Loucy (cell line): ENCODE measurements at regions not wholly inside any gene's neighbourhood (a gene's known extent, or its start where the extent isn't known, plus 50 kb on each side); places are given as distances from the start of the nearest gene placed in this dataset.

Experiments
- CTCF ChIP-seq: fragments of 200-600 bp; sonication (generic); conservative IDR thresholded peaks from 2 replicates; pipeline ENCODE4 v1.5.1; 2014; ENCODE audit warnings: mild to moderate bottlenecking, antibody characterized with exemption, low read length
- EZH2phosphoT487 ChIP-seq: fragments of 200-600 bp; IDR thresholded peaks from 2 replicates; pipeline ENCODE4 v1.6.1; 2018; ENCODE audit warnings: antibody characterized with exemption, mild to moderate bottlenecking, moderate library complexity, borderline replicate concordance

- no peak for TF ChIP-seq CTCF
- TF ChIP-seq EZH2phosphoT487, result no peak
Measured at GRCh38 chr3:87053553-87053952, 62.6 kb upstream of the VGLL3 start.
